ACC112 (cell line): ENCODE measurements at regions not wholly inside any gene's neighbourhood (a gene's known extent, or its start where the extent isn't known, plus 50 kb on each side); places are given as distances from the start of the nearest gene placed in this dataset.

Source experiments
- H2AFZ ChIP-seq: fragments of 200-600 bp; sonication (generic); one replicate; pipeline ENCODE4 v1.6.0; 2017; ENCODE audit warnings: antibody characterized with exemption, low read length; ENCODE audit not compliant: unreplicated experiment
- H3K27ac ChIP-seq: fragments of 200-600 bp; sonication (generic); 2 replicates; pipeline ENCODE4 v1.5.1; 2014; ENCODE audit warnings: low read depth, mild to moderate bottlenecking, antibody characterized with exemption, low read length, moderate library complexity
- H3K27me3 ChIP-seq: fragments of 200-600 bp; sonication (generic); 2 replicates; pipeline ENCODE4 v1.6.1; 2014; ENCODE audit warnings: mild to moderate bottlenecking, antibody characterized with exemption, low read length, moderate library complexity, mixed read lengths; ENCODE audit not compliant: insufficient read depth
- H3K36me3 ChIP-seq: fragments of 200-600 bp; sonication (generic); 2 replicates; pipeline ENCODE4 v1.6.1; 2016; ENCODE audit warnings: mild to moderate bottlenecking, antibody characterized with exemption, low read length, moderate library complexity, mixed read lengths; ENCODE audit not compliant: insufficient read depth
- H3K4me1 ChIP-seq: fragments of 200-600 bp; sonication (generic); one replicate; pipeline ENCODE4 v1.6.1; 2016; ENCODE audit warnings: low read length, mixed read lengths; ENCODE audit not compliant: insufficient read depth, unreplicated experiment, control insufficient read depth
- H3K4me3 ChIP-seq: fragments of 200-600 bp; sonication (generic); 2 replicates; pipeline ENCODE4 v1.5.1; 2014; ENCODE audit warnings: mild to moderate bottlenecking, low read depth, low read length
- H3K79me2 ChIP-seq: fragments of 200-600 bp; sonication (generic); one replicate; pipeline ENCODE4 v1.6.0; 2016; ENCODE audit warnings: low read length; ENCODE audit not compliant: control insufficient read depth, unreplicated experiment, insufficient read depth

GRCh38 chr1:228935855-228936727 lies 200.8 kb downstream of the RHOU start:
- no peaks in the 10 kb centered on the region for H3K4me1 ChIP-seq
- no peaks in the 10 kb centered on the region for H3K36me3 ChIP-seq
- peaks cover 56% of the 10 kb centered on the region for H3K27me3 ChIP-seq
- no peak overlapping the region for H2AFZ ChIP-seq
- no peak overlapping the region for H3K27ac ChIP-seq
- no peaks in the 10 kb centered on the region for H3K79me2 ChIP-seq
- no peak overlapping the region for H3K4me3 ChIP-seq

- Histone ChIP-seq H3K36me3 (no peaks in the 10 kb centered on the region), H3K4me1 (no peaks in the 10 kb centered on the region), H2AFZ (no peak overlapping the region), H3K27ac (no peak overlapping the region), H3K27me3 (peaks cover 55% of the 10 kb centered on the region), H3K79me2 (no peaks in the 10 kb centered on the region), H3K4me3 (no peak overlapping the region)
Measured at GRCh38 chr1:228936881-228937280, 201.6 kb downstream of the RHOU start.

- Histone ChIP-seq H3K36me3 (no peaks in the 10 kb centered on the region), H3K4me1 (no peaks in the 10 kb centered on the region), H3K79me2 (no peaks in the 10 kb centered on the region), H2AFZ (no peak overlapping the region), H3K27me3 (peaks cover 50% of the 10 kb centered on the region), H3K4me3 (no peak overlapping the region), H3K27ac (no peak overlapping the region)
Measured at GRCh38 chr1:228937351-228937750, 202.1 kb downstream of the RHOU start.

GRCh38 chr1:228937851-228938536 lies 202.7 kb downstream of the RHOU start:
- Histone ChIP-seq H3K4me3 (no peak overlapping the region), H3K27ac (no peak overlapping the region), H3K36me3 (no peaks in the 10 kb centered on the region), H3K79me2 (no peaks in the 10 kb centered on the region), H3K27me3 (peaks cover 46% of the 10 kb centered on the region), H3K4me1 (no peaks in the 10 kb centered on the region), H2AFZ (no peak overlapping the region)

GRCh38 chr1:228938537-228938901 lies 203.2 kb downstream of the RHOU start:
- peaks cover 42% of the 10 kb centered on the region; the same call in 1 of the 2 replicates for H3K27me3 ChIP-seq
- no peak overlapping the region for H3K4me3 ChIP-seq
- no peaks in the 10 kb centered on the region for H3K79me2 ChIP-seq
- no peaks in the 10 kb centered on the region for H3K4me1 ChIP-seq
- H2AFZ ChIP-seq: no peak overlapping the region
- no peaks in the 10 kb centered on the region for H3K36me3 ChIP-seq
- H3K27ac ChIP-seq: no peak overlapping the region

- Histone ChIP-seq H3K36me3 (no peaks in the 10 kb centered on the region), H3K27me3 (peaks cover 36% of the 10 kb centered on the region; the same call in 1 of the 2 replicates), H2AFZ (no peak overlapping the region), H3K4me1 (no peaks in the 10 kb centered on the region), H3K4me3 (no peak overlapping the region), H3K27ac (no peak overlapping the region), H3K79me2 (no peaks in the 10 kb centered on the region)
Measured at GRCh38 chr1:228939001-228939691, 203.9 kb downstream of the RHOU start.

GRCh38 chr1:228939881-228940392 lies 204.7 kb downstream of the RHOU start:
- no peaks in the 10 kb centered on the region for H3K36me3 ChIP-seq
- no peaks in the 10 kb centered on the region for H3K79me2 ChIP-seq

GRCh38 chr1:228940526-228940925 lies 205.2 kb downstream of the RHOU start:
- H3K4me1 ChIP-seq: peaks cover 7% of the 10 kb centered on the region
- no peak overlapping the region for H3K27ac ChIP-seq
- H2AFZ ChIP-seq: no peak overlapping the region
- H3K4me3 ChIP-seq: no peak overlapping the region
- H3K79me2 ChIP-seq: no peaks in the 10 kb centered on the region
- H3K27me3 ChIP-seq: peaks cover 29% of the 10 kb centered on the region; the same call in 1 of the 2 replicates
- no peaks in the 10 kb centered on the region for H3K36me3 ChIP-seq

More at GRCh38 chr1:228939881-228940392, 204.7 kb downstream of the RHOU start:
- peaks cover 32% of the 10 kb centered on the region; the same call in 1 of the 2 replicates for H3K27me3 ChIP-seq
- no peak overlapping the region for H2AFZ ChIP-seq
- H3K4me3 ChIP-seq: no peak overlapping the region
- peaks cover 3% of the 10 kb centered on the region for H3K4me1 ChIP-seq
- no peak overlapping the region for H3K27ac ChIP-seq

- H3K36me3 ChIP-seq: no peaks in the 10 kb centered on the region
- H3K27ac ChIP-seq: no peak overlapping the region
- H3K79me2 ChIP-seq: no peaks in the 10 kb centered on the region
- H3K4me1 ChIP-seq: peaks cover 7% of the 10 kb centered on the region
- H3K27me3 ChIP-seq: peaks cover 28% of the 10 kb centered on the region; the same call in 1 of the 2 replicates
- no peak overlapping the region for H2AFZ ChIP-seq
- H3K4me3 ChIP-seq: no peak overlapping the region
Measured at GRCh38 chr1:228940926-228941325, 205.6 kb downstream of the RHOU start.

GRCh38 chr1:228941666-228942065 lies 206.4 kb downstream of the RHOU start:
- no peaks in the 10 kb centered on the region for H3K36me3 ChIP-seq
- H3K79me2 ChIP-seq: no peaks in the 10 kb centered on the region
- no peak overlapping the region for H3K27ac ChIP-seq
- no peak overlapping the region for H2AFZ ChIP-seq
- H3K27me3 ChIP-seq: peaks cover 28% of the 10 kb centered on the region; the same call in 1 of the 2 replicates
- H3K4me3 ChIP-seq: no peak overlapping the region
- H3K4me1 ChIP-seq: peaks cover 7% of the 10 kb centered on the region
